HCT116 (cell line): ENCODE measurements at regions not wholly inside any gene's neighbourhood (a gene's known extent, or its start where the extent isn't known, plus 50 kb on each side); places are given as distances from the start of the nearest gene placed in this dataset.

Source experiments
- ATAC-seq: fragments of 200-7000 bp; cut with Tn5 transposase; 2 replicates; pipeline ENCODE4 v1.9.1; 2020; ENCODE audit warnings: mild to moderate bottlenecking, moderate library complexity
- BruUV-seq: library from RNA; stranded (reverse); fragments of 400-500 nt; replicated peaks from 2 replicates; lab custom pipeline; 2021; lab: Mats Ljungman, UMichigan
- CTCF ChIA-PET: fragments of 300-600 bp; sonication (Branson Sonifier 250); formaldehyde crosslinking; loops from one replicate; lab custom pipeline; 2021; ENCODE audit warnings: antibody characterized with exemption; lab: Charles Lee
- POLR2A ChIA-PET: fragments of 300-600, 350-600 bp; sonication (Branson Sonifier 250); formaldehyde crosslinking; loops from one replicate; lab custom pipeline; 2021; ENCODE audit warnings: antibody characterized with exemption; lab: Charles Lee
- RAD21 ChIA-PET, 2 experiments: fragments of 300-600 bp; sonication (Branson Sonifier 250); formaldehyde crosslinking; loops; one replicate each; lab custom pipeline; 2023; ENCODE audit warnings: low total read pairs in 2 of 2; ENCODE audit not compliant: uncharacterized antibody in 2 of 2, unreplicated experiment in 2 of 2, low non-redundant PET in 1 of 2; lab: Charles Lee
- DNase-seq: peaks from one replicate; pipeline ENCODE4 v3.0.0-alpha.2; 2010; ENCODE audit warnings: low read depth, low spot score
- H2AFZ ChIP-seq: fragments of 200-600 bp; shearing (Covaris generic), sonication (generic); 2 replicates; pipeline ENCODE4 v1.6.1; 2017; ENCODE audit warnings: low read depth, mixed run types, mixed read lengths, antibody characterized with exemption, low read length; ENCODE audit not compliant: poor library complexity, severe bottlenecking
- H3K27ac ChIP-seq: 2 replicates; pipeline ENCODE4 v1.5.1; 2012; ENCODE audit warnings: low read depth, low read length
- H3K27me3 ChIP-seq: fragments of 200-600 bp; sonication (generic); 2 replicates; pipeline ENCODE4 v1.6.1; 2016; ENCODE audit warnings: mixed run types, low read length, mixed read lengths; ENCODE audit not compliant: insufficient read depth
- H3K36me3 ChIP-seq, 2 experiments: fragments of 200-500 bp in 1 of 2; fragments of 200-600 bp in 1 of 2; sonication (Bioruptor generic) in 1 of 2; sonication (generic) in 1 of 2; 2 replicates each; pipeline versions ENCODE4 v1.5.1 to v1.6.1; 2014 to 2016; ENCODE audit warnings: low read length in 2 of 2, inconsistent platforms in 1 of 2, mixed read lengths in 1 of 2, mixed run types in 1 of 2; ENCODE audit not compliant: insufficient read depth in 2 of 2, control insufficient read depth in 1 of 2
- H3K4me1 ChIP-seq, 2 experiments: fragments of 200-600 bp in 1 of 2; sonication (generic) in 1 of 2; 2 replicates each; pipeline versions ENCODE4 v1.5.1 to v1.6.1; 2012 to 2017; ENCODE audit warnings: low read length in 2 of 2, inconsistent platforms in 1 of 2, mild to moderate bottlenecking in 1 of 2, mixed read lengths in 1 of 2, mixed run types in 1 of 2, moderate library complexity in 1 of 2; ENCODE audit not compliant: insufficient read depth in 2 of 2, control insufficient read depth in 1 of 2
- H3K4me2 ChIP-seq: fragments of 200-600 bp; sonication (generic); 2 replicates; pipeline ENCODE4 v1.6.1; 2017; ENCODE audit warnings: mixed run types, low read length, mixed read lengths
- H3K4me3 ChIP-seq, 2 experiments: fragments of 200-600 bp in 1 of 2; sonication (generic) in 1 of 2; replicated peaks in 1 of 2; 2 replicates each; pipeline ENCODE4 v1.5.1; 2011 to 2016; ENCODE audit warnings: low read length in 2 of 2, control low read depth in 1 of 2, low read depth in 1 of 2, mild to moderate bottlenecking in 1 of 2, mixed read lengths in 1 of 2, mixed run types in 1 of 2
- H3K79me2 ChIP-seq: fragments of 200-600 bp; sonication (generic); 2 replicates; pipeline ENCODE4 v1.6.1; 2017; ENCODE audit warnings: mild to moderate bottlenecking, mixed run types, low read length, moderate library complexity, mixed read lengths; ENCODE audit not compliant: insufficient read depth
- H3K9ac ChIP-seq: fragments of 200-600 bp; sonication (generic); 2 replicates; pipeline ENCODE4 v1.6.1; 2016; ENCODE audit warnings: low read length, mixed read lengths
- H3K9me2 ChIP-seq: fragments of 200-600 bp; sonication (generic), shearing (Covaris generic); 2 replicates; pipeline ENCODE4 v1.6.1; 2017; ENCODE audit warnings: mixed run types, mild to moderate bottlenecking, moderate library complexity; ENCODE audit not compliant: insufficient read depth
- H3K9me3 ChIP-seq, 2 experiments: fragments of 200-500 bp in 1 of 2; fragments of 200-600 bp in 1 of 2; sonication (Bioruptor generic) in 1 of 2; sonication (generic) in 1 of 2; 2 replicates each; pipeline ENCODE4 v1.6.1; 2014 to 2017; ENCODE audit warnings: low read length in 2 of 2, mixed read lengths in 2 of 2, inconsistent platforms in 1 of 2, low read depth in 1 of 2, mild to moderate bottlenecking in 1 of 2, mixed run types in 1 of 2, moderate library complexity in 1 of 2; ENCODE audit not compliant: control insufficient read depth in 1 of 2, insufficient read depth in 1 of 2
- H4K20me1 ChIP-seq: fragments of 200-600 bp; sonication (generic), shearing (Covaris generic); 2 replicates; pipeline ENCODE4 v1.6.1; 2017; ENCODE audit warnings: mixed run types, mild to moderate bottlenecking, moderate library complexity; ENCODE audit not compliant: insufficient read depth
- EGR1 ChIP-seq: IDR thresholded peaks from 2 replicates; pipeline ENCODE4 v1.6.1; 2012; ENCODE audit warnings: low read depth
- RAD21 ChIP-seq: IDR thresholded peaks from 2 replicates; pipeline ENCODE4 v1.6.1; 2012; ENCODE audit warnings: low read depth, mild to moderate bottlenecking
- SP1 ChIP-seq: IDR thresholded peaks from 2 replicates; pipeline ENCODE4 v1.6.1; 2012; ENCODE audit warnings: low read depth
- TCF7L2 ChIP-seq: IDR thresholded peaks from 2 replicates; pipeline ENCODE4 v1.7.0; 2011; ENCODE audit warnings: borderline replicate concordance, inconsistent platforms; ENCODE audit not compliant: insufficient read depth, insufficient read length; ENCODE audit errors: extremely low read depth
- intact Hi-C: fragments of 100-400 bp; cut with micrococcal nuclease; formaldehyde crosslinking; loops from 2 replicates; pipeline ENCODE4 v1.10.0; 2022
- TF ChIP-seq, protein P1 (sequence below): IDR thresholded peaks from 2 replicates; pipeline ENCODE4 v1.6.1; 2011; ENCODE audit warnings: mild to moderate bottlenecking, low read length, moderate library complexity; ENCODE audit not compliant: insufficient replicate concordance; ENCODE audit errors: extremely low read depth
- TF ChIP-seq, protein P2 (sequence below): IDR thresholded peaks from 2 replicates; pipeline ENCODE4 v1.6.1; 2012

DNA sequence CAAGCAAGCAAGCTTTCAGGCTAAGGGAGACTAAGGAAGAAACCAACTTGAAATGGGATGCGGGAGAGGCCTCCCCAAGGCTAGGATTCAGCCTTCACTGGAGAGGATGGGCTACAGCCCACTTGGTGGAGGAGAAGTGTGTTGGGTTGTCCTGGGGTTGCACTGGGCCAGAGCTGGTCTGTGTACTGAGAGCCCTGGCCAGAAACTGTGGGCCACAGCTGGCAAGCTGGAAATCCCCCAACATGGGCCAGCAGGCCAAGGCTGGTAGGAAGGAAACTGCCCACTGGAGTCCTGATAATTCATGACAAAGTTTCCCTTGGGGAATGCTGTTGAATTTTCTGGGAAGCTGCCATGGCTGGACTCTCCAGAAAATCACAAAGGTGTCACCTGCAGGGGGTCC lies 188.0 kb upstream of the S100G start:
- no peaks in the 10 kb centered on the region for H3K79me2 ChIP-seq
- H3K9me3 ChIP-seq, result no peaks in the 10 kb centered on the region
- no peak overlapping the region for H3K27ac ChIP-seq
- intact Hi-C loops, result no loop called here
- no peaks in the 10 kb centered on the region for H3K27me3 ChIP-seq
- H3K4me2 ChIP-seq, result no peak overlapping the region
- H4K20me1 ChIP-seq, result no peaks in the 10 kb centered on the region
- H3K4me1 ChIP-seq, result peaks cover 0 to 16% of the 10 kb centered on the region in 2 experiments; a peak in 1 of 4 replicates
- TF ChIP-seq, protein P1, sequence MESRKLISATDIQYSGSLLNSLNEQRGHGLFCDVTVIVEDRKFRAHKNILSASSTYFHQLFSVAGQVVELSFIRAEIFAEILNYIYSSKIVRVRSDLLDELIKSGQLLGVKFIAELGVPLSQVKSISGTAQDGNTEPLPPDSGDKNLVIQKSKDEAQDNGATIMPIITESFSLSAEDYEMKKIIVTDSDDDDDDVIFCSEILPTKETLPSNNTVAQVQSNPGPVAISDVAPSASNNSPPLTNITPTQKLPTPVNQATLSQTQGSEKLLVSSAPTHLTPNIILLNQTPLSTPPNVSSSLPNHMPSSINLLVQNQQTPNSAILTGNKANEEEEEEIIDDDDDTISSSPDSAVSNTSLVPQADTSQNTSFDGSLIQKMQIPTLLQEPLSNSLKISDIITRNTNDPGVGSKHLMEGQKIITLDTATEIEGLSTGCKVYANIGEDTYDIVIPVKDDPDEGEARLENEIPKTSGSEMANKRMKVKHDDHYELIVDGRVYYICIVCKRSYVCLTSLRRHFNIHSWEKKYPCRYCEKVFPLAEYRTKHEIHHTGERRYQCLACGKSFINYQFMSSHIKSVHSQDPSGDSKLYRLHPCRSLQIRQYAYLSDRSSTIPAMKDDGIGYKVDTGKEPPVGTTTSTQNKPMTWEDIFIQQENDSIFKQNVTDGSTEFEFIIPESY, result no peak
- TF ChIP-seq, all 23 proteins: peak for 0
- Histone ChIP-seq H3K36me3 (no peaks in the 10 kb centered on the region), H3K9me2 (no peaks in the 10 kb centered on the region), H3K9ac (no peak overlapping the region), H2AFZ (no peak overlapping the region), H3K4me3 (no peak overlapping the region)
- ATAC-seq, result no peak
- ChIA-PET CTCF (no interaction called here), RAD21 (no interaction called here), POLR2A (no interaction called here)
- no peak for DNase-seq
- no TSS peak for BruUV-seq

DNA sequence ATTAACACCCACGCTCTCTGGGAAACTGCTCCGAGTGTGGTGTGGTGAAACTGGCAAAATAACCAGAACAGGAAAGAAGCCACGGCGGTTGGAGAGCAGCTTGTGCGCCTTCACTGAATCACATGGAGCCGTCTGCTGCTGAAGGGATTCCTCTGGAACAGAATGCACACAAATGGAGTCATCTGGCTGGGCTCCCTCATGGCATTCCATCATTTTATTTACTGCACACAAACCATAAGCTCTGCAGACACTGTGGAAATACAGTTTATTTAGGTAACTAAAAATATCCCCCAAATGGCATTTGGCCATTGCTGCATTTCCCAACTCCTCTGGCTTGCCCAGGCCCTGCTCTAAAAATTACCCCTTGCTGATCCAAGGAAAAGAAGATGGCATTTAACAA lies 187.0 kb upstream of the S100G start:
- H3K9me3 ChIP-seq, result no peaks in the 10 kb centered on the region
- ChIA-PET POLR2A (no interaction called here), RAD21 (no interaction called here), CTCF (no interaction called here)
- H3K4me1 ChIP-seq, result peaks cover 0 to 21% of the 10 kb centered on the region in 2 experiments; a peak in 1 of 4 replicates
- H3K27me3 ChIP-seq, result no peaks in the 10 kb centered on the region
- no TSS peak for BruUV-seq
- H3K36me3 ChIP-seq, result no peaks in the 10 kb centered on the region
- no peak overlapping the region for H3K9ac ChIP-seq
- H2AFZ ChIP-seq, result no peak overlapping the region
- H3K4me2 ChIP-seq, result no peak overlapping the region
- intact Hi-C loops, result no loop called here
- H3K27ac ChIP-seq, result no peak overlapping the region
- no peak for ATAC-seq
- H4K20me1 ChIP-seq, result no peaks in the 10 kb centered on the region
- TF ChIP-seq, protein P2, sequence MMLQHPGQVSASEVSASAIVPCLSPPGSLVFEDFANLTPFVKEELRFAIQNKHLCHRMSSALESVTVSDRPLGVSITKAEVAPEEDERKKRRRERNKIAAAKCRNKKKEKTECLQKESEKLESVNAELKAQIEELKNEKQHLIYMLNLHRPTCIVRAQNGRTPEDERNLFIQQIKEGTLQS, result no peak
- TF ChIP-seq SP1, result no peak
- TF ChIP-seq EGR1, result no peak
- no peak for TF ChIP-seq RAD21
- no peak for TF ChIP-seq TCF7L2
- no peak overlapping the region for H3K4me3 ChIP-seq
- no peak for DNase-seq
- no peaks in the 10 kb centered on the region for H3K79me2 ChIP-seq
- no peaks in the 10 kb centered on the region for H3K9me2 ChIP-seq
